Esophagus squamous epithelium (tissue), 4 donors: ENCODE measurements at regions not wholly inside any gene's neighbourhood (a gene's known extent, or its start where the extent isn't known, plus 50 kb on each side); places are given as distances from the start of the nearest gene placed in this dataset.

Experiments
- CTCF ChIP-seq, 6 experiments: fragments of 450-650 bp in 4 of 6; fragments of 200-600 bp in 2 of 6; sonication (generic) in 2 of 6; IDR thresholded peaks; one replicate each; pipeline ENCODE4 v1.5.1; 2016 to 2019; ENCODE audit warnings: antibody characterized with exemption in 6 of 6, mild to moderate bottlenecking in 4 of 6, moderate library complexity in 4 of 6
- POLR2A ChIP-seq, 4 donors: fragments of 450-650 bp; IDR thresholded peaks; one replicate each; pipeline ENCODE4 v1.6.1; 2017; ENCODE audit warnings: antibody characterized with exemption in 4 of 4, mild to moderate bottlenecking in 4 of 4, moderate library complexity in 3 of 4

GRCh38 chr16:65855171-65856145 lies 511.0 kb upstream of the CDH5 start:
- no peak for TF ChIP-seq CTCF (IDR thresholded peaks at IDR 0.05)
- TF ChIP-seq POLR2A (IDR thresholded peaks at IDR 0.05), result no peak
